ENCODE measurements at regions not wholly inside any gene's neighbourhood (a gene's known extent, or its start where the extent isn't known, plus 50 kb on each side); places are given as distances from the start of the nearest gene placed in this dataset.

- H3K4me1 ChIP-seq = no peaks in the 10 kb centered on the region
- intact Hi-C loops (cut with DNase I; ENCODE audit: low total_unique reads) = no loop called here
Observed at GRCh38 chr14:100667656-100668055, 59.0 kb upstream of the DLK1 start.

GRCh38 chr14:100668352-100668751 is 58.3 kb upstream of the DLK1 start:
- Histone ChIP-seq H3K4me1 (no peaks in the 10 kb centered on the region), H3K27ac (no peak overlapping the region), H3K27me3 (peaks cover 0 to 95% of the 10 kb centered on the region in 2 donors), H3K4me3 (no peak overlapping the region), H3K9me3 (no peaks in the 10 kb centered on the region), H3K36me3 (no peaks in the 10 kb centered on the region)
- TF ChIP-seq CTCF (IDR thresholded peaks at IDR 0.05) = no peak
- DNase-seq = no peak
- intact Hi-C loops (cut with DNase I; ENCODE audit: low total_unique reads) = no loop called here

More at GRCh38 chr14:100667656-100668055, 59.0 kb upstream of the DLK1 start:
- Histone ChIP-seq H3K27me3 (peaks cover 0 to 89% of the 10 kb centered on the region in 2 donors), H3K36me3 (no peaks in the 10 kb centered on the region), H3K27ac (no peak overlapping the region), H3K9me3 (no peaks in the 10 kb centered on the region), H3K4me3 (no peak overlapping the region)
- no peak for DNase-seq
- no peak for TF ChIP-seq CTCF (IDR thresholded peaks at IDR 0.05)

GRCh38 chr14:100669011-100669412 is 57.7 kb upstream of the DLK1 start:
- Histone ChIP-seq H3K9me3 (no peaks in the 10 kb centered on the region), H3K27me3 (peaks cover 0 to 96% of the 10 kb centered on the region in 2 donors), H3K4me3 (no peak overlapping the region), H3K4me1 (no peaks in the 10 kb centered on the region), H3K27ac (no peak overlapping the region), H3K36me3 (no peaks in the 10 kb centered on the region)
- TF ChIP-seq CTCF (IDR thresholded peaks at IDR 0.05) = no peak
- no peak for DNase-seq
- intact Hi-C loops (cut with DNase I; ENCODE audit: low total_unique reads) = no loop called here

- Histone ChIP-seq H3K27ac (no peak overlapping the region), H3K9me3 (no peaks in the 10 kb centered on the region), H3K4me3 (no peak overlapping the region), H3K36me3 (no peaks in the 10 kb centered on the region), H3K27me3 (peaks cover 0 to 96% of the 10 kb centered on the region in 2 donors), H3K4me1 (no peaks in the 10 kb centered on the region)
- DNase-seq = no peak
- intact Hi-C loops (cut with DNase I; ENCODE audit: low total_unique reads) = no loop called here
- no peak for TF ChIP-seq CTCF (IDR thresholded peaks at IDR 0.05)
Observed at GRCh38 chr14:100669468-100669867, 57.2 kb upstream of the DLK1 start.

- intact Hi-C loops (cut with DNase I; ENCODE audit: low total_unique reads) = no loop called here
Observed at GRCh38 chr14:100670017-100670752, 56.5 kb upstream of the DLK1 start.

More at GRCh38 chr14:100670017-100670752, 56.5 kb upstream of the DLK1 start:
- H3K27ac ChIP-seq = no peak overlapping the region
- H3K4me3 ChIP-seq = no peak overlapping the region
- H3K4me1 ChIP-seq = no peaks in the 10 kb centered on the region
- TF ChIP-seq CTCF (IDR thresholded peaks at IDR 0.05) = no peak
- DNase-seq = no peak
- peaks cover 0 to 91% of the 10 kb centered on the region in 2 donors for H3K27me3 ChIP-seq
- H3K36me3 ChIP-seq = no peaks in the 10 kb centered on the region
- no peaks in the 10 kb centered on the region for H3K9me3 ChIP-seq
